GM23338 (cell line): ENCODE measurements at regions not wholly inside any gene's neighbourhood (a gene's known extent, or its start where the extent isn't known, plus 50 kb on each side); places are given as distances from the start of the nearest gene placed in this dataset.

Source experiments
- ATAC-seq: fragments of 200-7000 bp; cut with Tn5 transposase; 3 replicates; pipeline ENCODE4 v1.9.1; 2020
- DNase-seq: peaks from one replicate; pipeline ENCODE4 v3.0.0-alpha.2; 2015; ENCODE audit warnings: low spot score
- H2AFZ ChIP-seq: fragments of 200-600 bp; sonication (generic); 2 replicates; pipeline ENCODE4 v1.8.0; 2016; ENCODE audit warnings: antibody characterized with exemption, mild to moderate bottlenecking, moderate library complexity
- H3F3A ChIP-seq: fragments of 200-600 bp; sonication (generic); replicated peaks from 2 replicates; pipeline ENCODE4 v1.8.0; 2017; ENCODE audit warnings: antibody characterized with exemption, mixed run types, low read depth
- H3K27ac ChIP-seq: fragments of 200-600 bp; sonication (generic); 2 replicates; pipeline ENCODE4 v1.6.1; 2016; ENCODE audit warnings: low read depth
- H3K27me3 ChIP-seq: fragments of 200-600 bp; sonication (generic); 2 replicates; pipeline ENCODE4 v1.8.0; 2016; ENCODE audit warnings: mild to moderate bottlenecking, mixed run types, moderate library complexity; ENCODE audit not compliant: insufficient read depth
- H3K36me3 ChIP-seq: fragments of 200-600 bp; sonication (generic); 2 replicates; pipeline ENCODE4 v1.8.0; 2016; ENCODE audit warnings: mild to moderate bottlenecking; ENCODE audit not compliant: insufficient read depth
- H3K4me1 ChIP-seq: fragments of 200-600 bp; sonication (generic); 2 replicates; pipeline ENCODE4 v1.8.0; 2016; ENCODE audit warnings: mild to moderate bottlenecking, moderate library complexity; ENCODE audit not compliant: insufficient read depth
- H3K4me2 ChIP-seq: fragments of 200-600 bp; sonication (generic); 2 replicates; pipeline ENCODE4 v1.7.1; 2017; ENCODE audit warnings: mixed run types
- H3K4me3 ChIP-seq: fragments of 200-600 bp; sonication (generic); 2 replicates; pipeline ENCODE4 v1.6.1; 2016; ENCODE audit warnings: mixed run types
- H3K79me2 ChIP-seq: fragments of 200-600 bp; sonication (generic); replicated peaks from 2 replicates; pipeline ENCODE4 v1.8.0; 2017; ENCODE audit warnings: mild to moderate bottlenecking; ENCODE audit not compliant: insufficient read depth
- H3K9me2 ChIP-seq: fragments of 200-600 bp; sonication (generic); 2 replicates; pipeline ENCODE4 v1.8.0; 2017; ENCODE audit not compliant: insufficient read depth
- H4K20me1 ChIP-seq: fragments of 200-600 bp; sonication (generic); replicated peaks from 2 replicates; pipeline ENCODE4 v1.8.0; 2017; ENCODE audit warnings: mild to moderate bottlenecking; ENCODE audit not compliant: insufficient read depth
- H3K27ac Mint-ChIP-seq: 2 replicates; pipeline ENCODE4 v1.8.0; 2020; ENCODE audit warnings: inconsistent platforms, mild to moderate bottlenecking, moderate library complexity, mixed read lengths
- H3K27me3 Mint-ChIP-seq: 3 replicates; pipeline ENCODE4 v1.8.0; 2022; ENCODE audit warnings: low read depth, mild to moderate bottlenecking, moderate library complexity, mixed read lengths, inconsistent platforms; ENCODE audit not compliant: insufficient read depth, poor library complexity
- H3K36me3 Mint-ChIP-seq: 3 replicates; pipeline ENCODE4 v1.8.0; 2021; ENCODE audit warnings: low read depth, mild to moderate bottlenecking, inconsistent platforms, moderate library complexity, mixed read lengths
- H3K4me1 Mint-ChIP-seq: 3 replicates; pipeline ENCODE4 v1.8.0; 2020; ENCODE audit warnings: mild to moderate bottlenecking, inconsistent platforms, mixed read lengths
- H3K4me3 Mint-ChIP-seq: 3 replicates; pipeline ENCODE4 v1.8.0; 2021; ENCODE audit warnings: moderate library complexity, mild to moderate bottlenecking, inconsistent platforms, mixed read lengths
- H3K9me3 Mint-ChIP-seq: 3 replicates; pipeline ENCODE4 v1.8.0; 2020; ENCODE audit warnings: moderate library complexity, mild to moderate bottlenecking, inconsistent platforms, mixed read lengths
- CREB1 ChIP-seq: fragments of 250-450 bp; sonication (Bioruptor Pico); IDR thresholded peaks from 2 replicates; pipeline ENCODE4 v1.5.0; 2020; ENCODE audit warnings: low read depth, mild to moderate bottlenecking, moderate library complexity
- CTCF ChIP-seq, 2 experiments: fragments of 200-600 bp in 1 of 2; sonication (generic) in 1 of 2; conservative IDR thresholded peaks; 2 replicates each; pipeline versions ENCODE4 v1.5.1 to v1.6.1; 2016 to 2017; ENCODE audit warnings: antibody characterized with exemption in 2 of 2, low read depth in 2 of 2, mild to moderate bottlenecking in 2 of 2, moderate library complexity in 1 of 2
- EZH2 ChIP-seq: fragments of 200-600 bp; sonication (generic); IDR thresholded peaks from one replicate; pipeline ENCODE4 v1.8.0; 2017; ENCODE audit warnings: antibody characterized with exemption, mild to moderate bottlenecking, low read depth; ENCODE audit not compliant: unreplicated experiment
- EZH2phosphoT487 ChIP-seq: fragments of 200-600 bp; sonication (generic); IDR thresholded peaks from one replicate; pipeline ENCODE4 v1.8.1; 2018; ENCODE audit warnings: antibody characterized with exemption; ENCODE audit not compliant: unreplicated experiment
- JUNB ChIP-seq: IDR thresholded peaks from one replicate; pipeline ENCODE4 v1.6.1; 2016; ENCODE audit warnings: antibody characterized with exemption; ENCODE audit not compliant: unreplicated experiment
- NANOG ChIP-seq: IDR thresholded peaks from 2 replicates; pipeline ENCODE4 v1.6.1; 2016; ENCODE audit warnings: antibody characterized with exemption, borderline replicate concordance
- POLR2AphosphoS5 ChIP-seq: IDR thresholded peaks from 2 replicates; pipeline ENCODE4 v1.6.1; 2016; ENCODE audit warnings: antibody characterized with exemption, low read depth
- REST ChIP-seq: IDR thresholded peaks from one replicate; pipeline ENCODE4 v1.6.1; 2018; ENCODE audit warnings: antibody characterized with exemption; ENCODE audit not compliant: unreplicated experiment
- STAT1 ChIP-seq: IDR thresholded peaks from one replicate; pipeline ENCODE4 v1.6.1; 2016; ENCODE audit warnings: antibody characterized with exemption; ENCODE audit not compliant: unreplicated experiment
- ZNF114 ChIP-seq: fragments of 250-450 bp; sonication (Bioruptor Pico); IDR thresholded peaks from 2 replicates; pipeline ENCODE4 v1.5.0; 2020; ENCODE audit warnings: mild to moderate bottlenecking, moderate library complexity
- ZNF331 ChIP-seq: fragments of 250-450 bp; sonication (Bioruptor Pico); IDR thresholded peaks from 2 replicates; pipeline ENCODE4 v1.5.0; 2020; ENCODE audit warnings: low read depth, mild to moderate bottlenecking, moderate library complexity
- TF ChIP-seq, protein P1 (sequence below): IDR thresholded peaks from 2 replicates; pipeline ENCODE4 v1.6.1; 2016; ENCODE audit warnings: antibody characterized with exemption
- TF ChIP-seq, protein P2 (sequence below): fragments of 250-450 bp; sonication (Bioruptor Pico); IDR thresholded peaks from 2 replicates; pipeline ENCODE4 v1.5.0; 2020; ENCODE audit warnings: mild to moderate bottlenecking, moderate library complexity

- H3K27ac ChIP-seq = no peak overlapping the region
Observed at GRCh38 chr4:169337510-169337909, 66.8 kb upstream of the SH3RF1 start.

More at GRCh38 chr4:169337510-169337909, 66.8 kb upstream of the SH3RF1 start:
- Histone ChIP-seq H3K4me2 (no peak overlapping the region), H3K79me2 (no peaks in the 10 kb centered on the region), H3K36me3 (no peaks in the 10 kb centered on the region), H3K9me2 (peaks cover 17% of the 10 kb centered on the region), H3K27me3 (no peaks in the 10 kb centered on the region), H3K4me3 (no peak overlapping the region), H3F3A (no peaks in the 10 kb centered on the region), H2AFZ (no peak overlapping the region), H4K20me1 (no peaks in the 10 kb centered on the region), H3K4me1 (0 out of 2 replicates have a peak, but pooled peaks cover 7% of the 10 kb centered on the region)
- DNase-seq = no peak
- Mint-ChIP-seq H3K27ac (no peak overlapping the region), H3K4me3 (no peak overlapping the region), H3K9me3 (no peaks in the 10 kb centered on the region), H3K27me3 (peaks cover 6% of the 10 kb centered on the region), H3K36me3 (no peaks in the 10 kb centered on the region), H3K4me1 (peaks cover 14% of the 10 kb centered on the region)
- no peak for ATAC-seq
- TF ChIP-seq POLR2AphosphoS5 (no peak), EZH2 (no peak), REST (no peak), NANOG (no peak), ZNF114 (CRISPR knock-in tag) (no peak), EZH2phosphoT487 (no peak), CREB1 (CRISPR knock-in tag) (no peak), STAT1 (no peak), JUNB (no peak), CTCF (conservative IDR thresholded peaks at IDR 0.05; ENCODE audit: low read depth in 2 of 2) (no peak), ZNF331 (CRISPR knock-in tag) (no peak)
- TF ChIP-seq, protein P1, sequence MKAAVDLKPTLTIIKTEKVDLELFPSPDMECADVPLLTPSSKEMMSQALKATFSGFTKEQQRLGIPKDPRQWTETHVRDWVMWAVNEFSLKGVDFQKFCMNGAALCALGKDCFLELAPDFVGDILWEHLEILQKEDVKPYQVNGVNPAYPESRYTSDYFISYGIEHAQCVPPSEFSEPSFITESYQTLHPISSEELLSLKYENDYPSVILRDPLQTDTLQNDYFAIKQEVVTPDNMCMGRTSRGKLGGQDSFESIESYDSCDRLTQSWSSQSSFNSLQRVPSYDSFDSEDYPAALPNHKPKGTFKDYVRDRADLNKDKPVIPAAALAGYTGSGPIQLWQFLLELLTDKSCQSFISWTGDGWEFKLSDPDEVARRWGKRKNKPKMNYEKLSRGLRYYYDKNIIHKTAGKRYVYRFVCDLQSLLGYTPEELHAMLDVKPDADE = no peak
- TF ChIP-seq, protein P2, sequence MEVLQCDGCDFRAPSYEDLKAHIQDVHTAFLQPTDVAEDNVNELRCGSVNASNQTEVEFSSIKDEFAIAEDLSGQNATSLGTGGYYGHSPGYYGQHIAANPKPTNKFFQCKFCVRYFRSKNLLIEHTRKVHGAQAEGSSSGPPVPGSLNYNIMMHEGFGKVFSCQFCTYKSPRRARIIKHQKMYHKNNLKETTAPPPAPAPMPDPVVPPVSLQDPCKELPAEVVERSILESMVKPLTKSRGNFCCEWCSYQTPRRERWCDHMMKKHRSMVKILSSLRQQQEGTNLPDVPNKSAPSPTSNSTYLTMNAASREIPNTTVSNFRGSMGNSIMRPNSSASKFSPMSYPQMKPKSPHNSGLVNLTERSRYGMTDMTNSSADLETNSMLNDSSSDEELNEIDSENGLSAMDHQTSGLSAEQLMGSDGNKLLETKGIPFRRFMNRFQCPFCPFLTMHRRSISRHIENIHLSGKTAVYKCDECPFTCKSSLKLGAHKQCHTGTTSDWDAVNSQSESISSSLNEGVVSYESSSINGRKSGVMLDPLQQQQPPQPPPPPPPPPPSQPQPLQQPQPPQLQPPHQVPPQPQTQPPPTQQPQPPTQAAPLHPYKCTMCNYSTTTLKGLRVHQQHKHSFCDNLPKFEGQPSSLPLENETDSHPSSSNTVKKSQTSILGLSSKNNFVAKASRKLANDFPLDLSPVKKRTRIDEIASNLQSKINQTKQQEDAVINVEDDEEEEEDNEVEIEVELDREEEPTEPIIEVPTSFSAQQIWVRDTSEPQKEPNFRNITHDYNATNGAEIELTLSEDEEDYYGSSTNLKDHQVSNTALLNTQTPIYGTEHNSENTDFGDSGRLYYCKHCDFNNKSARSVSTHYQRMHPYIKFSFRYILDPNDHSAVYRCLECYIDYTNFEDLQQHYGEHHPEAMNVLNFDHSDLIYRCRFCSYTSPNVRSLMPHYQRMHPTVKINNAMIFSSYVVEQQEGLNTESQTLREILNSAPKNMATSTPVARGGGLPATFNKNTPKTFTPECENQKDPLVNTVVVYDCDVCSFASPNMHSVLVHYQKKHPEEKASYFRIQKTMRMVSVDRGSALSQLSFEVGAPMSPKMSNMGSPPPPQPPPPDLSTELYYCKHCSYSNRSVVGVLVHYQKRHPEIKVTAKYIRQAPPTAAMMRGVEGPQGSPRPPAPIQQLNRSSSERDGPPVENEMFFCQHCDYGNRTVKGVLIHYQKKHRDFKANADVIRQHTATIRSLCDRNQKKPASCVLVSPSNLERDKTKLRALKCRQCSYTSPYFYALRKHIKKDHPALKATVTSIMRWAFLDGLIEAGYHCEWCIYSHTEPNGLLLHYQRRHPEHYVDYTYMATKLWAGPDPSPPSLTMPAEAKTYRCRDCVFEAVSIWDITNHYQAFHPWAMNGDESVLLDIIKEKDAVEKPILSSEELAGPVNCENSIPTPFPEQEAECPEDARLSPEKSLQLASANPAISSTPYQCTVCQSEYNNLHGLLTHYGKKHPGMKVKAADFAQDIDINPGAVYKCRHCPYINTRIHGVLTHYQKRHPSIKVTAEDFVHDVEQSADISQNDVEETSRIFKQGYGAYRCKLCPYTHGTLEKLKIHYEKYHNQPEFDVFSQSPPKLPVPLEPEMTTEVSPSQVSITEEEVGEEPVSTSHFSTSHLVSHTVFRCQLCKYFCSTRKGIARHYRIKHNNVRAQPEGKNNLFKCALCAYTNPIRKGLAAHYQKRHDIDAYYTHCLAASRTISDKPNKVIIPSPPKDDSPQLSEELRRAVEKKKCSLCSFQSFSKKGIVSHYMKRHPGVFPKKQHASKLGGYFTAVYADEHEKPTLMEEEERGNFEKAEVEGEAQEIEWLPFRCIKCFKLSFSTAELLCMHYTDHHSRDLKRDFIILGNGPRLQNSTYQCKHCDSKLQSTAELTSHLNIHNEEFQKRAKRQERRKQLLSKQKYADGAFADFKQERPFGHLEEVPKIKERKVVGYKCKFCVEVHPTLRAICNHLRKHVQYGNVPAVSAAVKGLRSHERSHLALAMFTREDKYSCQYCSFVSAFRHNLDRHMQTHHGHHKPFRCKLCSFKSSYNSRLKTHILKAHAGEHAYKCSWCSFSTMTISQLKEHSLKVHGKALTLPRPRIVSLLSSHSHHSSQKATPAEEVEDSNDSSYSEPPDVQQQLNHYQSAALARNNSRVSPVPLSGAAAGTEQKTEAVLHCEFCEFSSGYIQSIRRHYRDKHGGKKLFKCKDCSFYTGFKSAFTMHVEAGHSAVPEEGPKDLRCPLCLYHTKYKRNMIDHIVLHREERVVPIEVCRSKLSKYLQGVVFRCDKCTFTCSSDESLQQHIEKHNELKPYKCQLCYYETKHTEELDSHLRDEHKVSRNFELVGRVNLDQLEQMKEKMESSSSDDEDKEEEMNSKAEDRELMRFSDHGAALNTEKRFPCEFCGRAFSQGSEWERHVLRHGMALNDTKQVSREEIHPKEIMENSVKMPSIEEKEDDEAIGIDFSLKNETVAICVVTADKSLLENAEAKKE (CRISPR knock-in tag) = no peak
